G401.6 (cell line): ENCODE measurements at regions not wholly inside any gene's neighbourhood (a gene's known extent, or its start where the extent isn't known, plus 50 kb on each side); places are given as distances from the start of the nearest gene placed in this dataset.
"Not testable (repeated sequence)": the region's sequence is repeated elsewhere in the genome, so short reads cannot be mapped to it uniquely, and the experiment has no call there.

Source experiments
- FAIRE-seq: peaks from 2 replicates; lab custom pipeline; 2012; peaks lifted over from hg19 to GRCh38; lab: Jason Lieb, UNC

DNA sequence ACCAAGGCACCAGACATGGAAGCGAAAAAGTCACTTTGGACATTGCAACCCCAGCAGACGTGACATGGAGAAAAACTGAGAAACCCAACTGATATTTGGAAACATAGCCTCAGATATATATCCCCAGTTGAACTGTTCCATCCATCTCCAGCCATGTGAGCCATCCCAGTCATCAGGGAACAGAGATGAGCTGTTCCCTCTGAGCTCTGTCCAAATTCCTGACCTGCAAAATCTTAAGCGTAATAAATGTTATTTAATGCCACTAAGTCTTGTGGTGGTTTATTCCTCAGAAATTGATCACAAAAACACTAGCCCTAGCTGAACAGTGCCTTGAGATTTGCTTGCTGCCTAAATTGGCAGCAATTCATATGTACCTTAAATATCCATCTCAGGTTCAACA, 182.8 kb downstream of the NRP2 start:
- no peak for FAIRE-seq

- no peak for FAIRE-seq
Observed at GRCh38 chr2:205864491-205864890, 182.2 kb downstream of the NRP2 start.

DNA sequence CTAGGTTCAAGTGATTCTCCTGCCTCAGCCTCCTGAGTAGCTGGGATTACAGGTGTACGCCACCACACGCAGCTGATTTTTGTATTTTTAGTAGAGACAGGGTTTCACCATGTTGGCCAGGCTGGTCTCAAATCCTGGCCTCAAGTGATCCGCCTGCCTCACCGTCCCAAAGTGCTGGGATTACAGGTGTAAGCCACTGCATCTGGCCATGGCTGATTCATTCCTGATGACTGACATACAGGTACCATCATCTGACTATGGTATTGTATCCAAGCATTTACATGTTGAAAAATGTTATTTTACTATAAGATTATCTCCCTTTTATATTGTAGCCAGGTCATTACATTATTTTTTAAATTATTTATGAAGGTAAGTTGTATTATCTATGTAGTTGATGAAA, 180.5 kb downstream of the NRP2 start:
- FAIRE-seq, result not testable (repeated sequence)

DNA sequence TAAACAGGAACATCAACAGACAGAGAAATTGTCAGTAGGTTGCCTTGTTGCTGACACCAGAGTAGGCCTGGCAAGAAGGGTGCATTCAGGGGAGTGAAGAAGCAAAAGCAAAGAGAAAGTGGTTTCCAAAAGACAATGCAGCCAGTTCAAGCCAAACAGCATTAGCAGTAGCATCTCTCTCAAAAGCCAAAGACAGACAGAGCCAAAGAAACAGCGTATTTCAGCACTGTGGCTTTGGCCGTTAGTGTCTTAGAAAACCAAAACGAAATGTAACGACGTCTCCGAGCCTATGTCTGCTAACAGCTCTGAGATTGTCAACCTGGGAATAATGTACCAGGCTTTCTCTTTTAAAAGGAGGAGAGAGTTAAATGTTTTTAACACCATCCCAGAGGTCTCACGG, 178.6 kb downstream of the NRP2 start:
- FAIRE-seq, result no peak

GRCh38 chr2:205860181-205860580, 177.9 kb downstream of the NRP2 start:
- FAIRE-seq, result no peak

DNA sequence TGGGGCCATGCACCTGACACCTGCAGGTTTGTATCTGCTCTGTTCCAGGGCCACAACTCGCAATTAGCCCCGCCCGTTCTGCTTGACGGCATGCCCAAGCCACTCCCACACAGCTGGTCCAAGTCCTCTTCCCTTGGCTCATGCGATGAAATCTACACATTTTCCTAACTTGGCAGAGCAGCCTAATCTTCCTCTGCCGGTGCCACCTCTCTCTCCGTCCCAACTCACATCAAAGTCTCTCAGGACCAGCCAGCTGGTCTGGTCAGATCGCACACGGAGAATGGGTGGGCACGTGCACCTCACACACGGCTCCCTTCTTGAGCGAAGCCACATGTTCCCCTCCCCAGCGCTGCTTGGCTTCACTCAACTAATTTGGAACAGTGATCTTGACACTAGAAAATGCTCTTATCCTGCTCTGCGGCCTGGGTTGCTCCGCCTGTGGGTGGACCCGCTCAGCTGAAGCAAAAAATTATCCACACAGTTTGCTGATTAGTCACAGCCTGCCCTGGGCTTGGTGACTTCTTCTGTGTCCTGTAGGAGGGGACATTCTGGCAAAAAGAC, 176.7 kb downstream of the NRP2 start:
- FAIRE-seq, result no peak

- no peak for FAIRE-seq
Observed at GRCh38 chr2:205858275-205858674, 176.0 kb downstream of the NRP2 start.

GRCh38 chr2:205857520-205858237, 175.4 kb downstream of the NRP2 start:
- FAIRE-seq, result no peak

DNA sequence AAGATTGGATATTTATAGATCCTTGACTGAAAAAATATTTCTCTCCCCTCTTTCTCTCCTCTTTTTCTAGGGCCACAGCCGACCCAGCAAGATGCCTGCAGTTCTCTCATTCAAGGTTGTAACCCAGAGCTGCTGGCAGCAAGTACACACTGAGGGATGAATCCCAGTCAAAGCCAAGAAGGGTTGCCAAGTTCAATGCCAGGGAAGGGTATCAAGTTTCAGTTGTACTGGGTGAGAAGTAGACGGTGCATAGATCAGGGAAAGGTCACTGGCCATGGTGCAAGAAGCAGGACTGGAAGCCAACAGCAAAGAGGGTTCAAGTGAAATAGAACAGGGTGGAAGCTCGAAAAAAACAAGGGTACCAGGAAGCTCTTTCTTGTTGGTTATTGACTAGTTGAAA, 170.2 kb downstream of the NRP2 start:
- no peak for FAIRE-seq

DNA sequence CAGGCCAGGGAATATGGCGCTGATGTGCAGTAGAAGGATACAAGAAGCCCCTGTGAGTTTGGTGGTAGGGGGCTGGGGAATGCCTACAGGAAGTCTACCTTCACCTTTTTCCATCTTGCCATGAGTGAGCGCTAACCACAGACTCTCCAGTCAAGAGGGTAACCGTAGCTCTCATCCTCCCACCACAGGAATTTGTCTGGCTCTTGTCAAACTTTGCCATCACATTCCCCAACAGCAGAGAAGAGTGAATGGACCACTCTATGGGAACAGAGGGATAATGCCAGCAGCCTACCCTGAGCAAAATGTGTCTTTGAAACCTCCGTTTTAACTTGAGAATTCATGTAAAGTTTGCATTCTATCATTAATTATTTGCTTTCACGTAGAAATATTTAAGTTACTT, 168.3 kb downstream of the NRP2 start:
- FAIRE-seq, result no peak

GRCh38 chr2:205850132-205850531, 167.8 kb downstream of the NRP2 start:
- no peak for FAIRE-seq

DNA sequence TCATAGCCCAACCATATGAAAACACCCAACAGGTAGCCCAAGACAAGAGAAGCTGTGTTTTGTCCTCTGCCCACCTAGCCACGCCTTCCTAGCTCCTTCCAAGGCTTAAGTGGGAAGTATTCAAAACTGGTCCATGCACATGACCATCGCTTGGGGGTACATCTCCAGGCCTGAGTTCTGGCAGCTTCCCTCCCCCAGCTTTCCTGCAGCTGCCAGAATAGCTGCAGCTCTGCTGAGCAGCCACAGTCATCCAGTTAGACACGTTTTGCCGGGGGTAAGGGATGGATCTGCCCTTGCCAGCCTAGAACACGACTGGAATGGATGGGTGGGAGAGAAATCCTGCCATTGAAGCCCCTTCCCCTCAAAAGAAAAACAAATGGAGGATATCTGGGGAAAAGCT, 166.8 kb downstream of the NRP2 start:
- FAIRE-seq, result no peak

GRCh38 chr2:205848601-205849000, 166.3 kb downstream of the NRP2 start:
- no peak for FAIRE-seq
